H1 (cell line): ENCODE measurements at regions not wholly inside any gene's neighbourhood (a gene's known extent, or its start where the extent isn't known, plus 50 kb on each side); places are given as distances from the start of the nearest gene placed in this dataset.

Experiments used
- CTCF ChIA-PET: fragments of 300-600 bp; sonication (Branson Sonifier 250); formaldehyde crosslinking; loops from one replicate; lab custom pipeline; 2021; ENCODE audit not compliant: partially characterized antibody; lab: Charles Lee
- POLR2A ChIA-PET: fragments of 300-600 bp; sonication (Branson Sonifier 250); formaldehyde crosslinking; loops from one replicate; lab custom pipeline; 2021; ENCODE audit warnings: inconsistent platforms; ENCODE audit not compliant: partially characterized antibody; lab: Charles Lee
- DNase-seq, 2 experiments: peaks; one replicate each; pipeline versions ENCODE4 v3.0.0 to v3.0.0-alpha.2; 2010 to 2022; ENCODE audit warnings: low spot score in 2 of 2, low read depth in 1 of 2, mixed read lengths in 1 of 2
- FAIRE-seq: peaks from 2 replicates; lab custom pipeline; 2011; peaks lifted over from hg19 to GRCh38; lab: Jason Lieb, UNC
- H2AFZ ChIP-seq: 2 replicates; pipeline ENCODE4 v1.8.1; 2012; ENCODE audit warnings: low read length, inconsistent platforms
- H2AK5ac ChIP-seq: 2 replicates; pipeline ENCODE4 v1.6.1; 2013; ENCODE audit warnings: low read depth, low read length
- H2BK120ac ChIP-seq: replicated peaks from 2 replicates; pipeline ENCODE3; 2013; ENCODE audit warnings: low read depth, low read length, inconsistent platforms
- H2BK12ac ChIP-seq: 2 replicates; pipeline ENCODE4 v1.6.1; 2013; ENCODE audit warnings: low read depth, low read length
- H2BK15ac ChIP-seq: 2 replicates; pipeline ENCODE4 v1.6.1; 2013; ENCODE audit warnings: low read length
- H2BK20ac ChIP-seq: 2 replicates; pipeline ENCODE4 v1.6.1; 2013; ENCODE audit warnings: low read length
- H2BK5ac ChIP-seq: 2 replicates; pipeline ENCODE4 v1.6.1; 2013; ENCODE audit warnings: low read depth, low read length
- H3K14ac ChIP-seq: 2 replicates; pipeline ENCODE4 v1.6.1; 2013; ENCODE audit warnings: inconsistent platforms; ENCODE audit not compliant: insufficient read length
- H3K18ac ChIP-seq: 2 replicates; pipeline ENCODE4 v1.6.1; 2013; ENCODE audit warnings: low read length; ENCODE audit errors: extremely low read depth
- H3K23ac ChIP-seq: 2 replicates; pipeline ENCODE4 v1.6.1; 2013; ENCODE audit warnings: inconsistent platforms; ENCODE audit not compliant: insufficient read length
- H3K23me2 ChIP-seq: 2 replicates; pipeline ENCODE4 v1.6.1; 2013; ENCODE audit warnings: low read depth, low read length
- H3K27ac ChIP-seq: 2 replicates; pipeline ENCODE4 v1.6.1; 2011; ENCODE audit warnings: low read depth, low read length, inconsistent platforms
- H3K27me3 ChIP-seq, 4 experiments: replicated peaks in 1 of 4; 1 replicate in 1 of 4; 2 replicates in 3 of 4; pipeline versions ENCODE4 v1.6.1 to v1.8.1; 2011 to 2013; ENCODE audit warnings: low read length in 3 of 4, mild to moderate bottlenecking in 3 of 4, inconsistent platforms in 2 of 4, mixed read lengths in 2 of 4, moderate library complexity in 1 of 4; ENCODE audit not compliant: control insufficient read depth in 3 of 4, insufficient read depth in 3 of 4; ENCODE audit errors: extremely low read depth in 1 of 4
- H3K36me3 ChIP-seq, 4 experiments: 2 replicates each; pipeline versions ENCODE4 v1.6.1 to v1.8.1; 2011 to 2013; ENCODE audit warnings: mild to moderate bottlenecking in 4 of 4, low read length in 3 of 4, moderate library complexity in 2 of 4, control low read depth in 1 of 4, inconsistent platforms in 1 of 4; ENCODE audit not compliant: insufficient read depth in 4 of 4, control insufficient read depth in 2 of 4
- H3K4ac ChIP-seq: replicated peaks from 2 replicates; pipeline ENCODE3; 2013; ENCODE audit warnings: low read length, low read depth, mixed read lengths, inconsistent platforms; ENCODE audit not compliant: insufficient read length
- H3K4me1 ChIP-seq, 4 experiments: replicated peaks in 1 of 4; 1 replicate in 1 of 4; 2 replicates in 3 of 4; pipeline versions ENCODE4 v1.6.1 to v1.8.1; 2011 to 2013; ENCODE audit warnings: low read length in 3 of 4, inconsistent platforms in 2 of 4, mixed read lengths in 1 of 4; ENCODE audit not compliant: insufficient read depth in 4 of 4, control insufficient read depth in 3 of 4
- H3K4me2 ChIP-seq, 2 experiments: 2 replicates each; pipeline versions ENCODE4 v1.6.1 to v1.8.1; 2011 to 2013; ENCODE audit warnings: low read depth in 2 of 2, low read length in 2 of 2, control low read depth in 1 of 2, inconsistent platforms in 1 of 2, mild to moderate bottlenecking in 1 of 2; ENCODE audit not compliant: insufficient read depth in 1 of 2
- H3K4me3 ChIP-seq, 4 experiments: fragments of 200-600, 300-600 bp in 1 of 4; sonication (generic), shearing (Covaris generic), sonication (Bioruptor Twin) in 1 of 4; 2 replicates each; pipeline versions ENCODE4 v1.5.1 to v1.8.1; 2011 to 2016; ENCODE audit warnings: low read length in 4 of 4, low read depth in 3 of 4, control low read depth in 2 of 4, inconsistent platforms in 2 of 4, mild to moderate bottlenecking in 2 of 4, mixed read lengths in 1 of 4, moderate library complexity in 1 of 4; ENCODE audit not compliant: insufficient read depth in 2 of 4; ENCODE audit errors: extremely low read depth in 1 of 4
- H3K56ac ChIP-seq: replicated peaks from 2 replicates; pipeline ENCODE3; 2013; ENCODE audit warnings: low read depth, mild to moderate bottlenecking, mixed read lengths, low read length, inconsistent platforms; ENCODE audit not compliant: insufficient read length
- H3K79me1 ChIP-seq: 2 replicates; pipeline ENCODE4 v1.6.1; 2013; ENCODE audit warnings: low read depth, low read length, control low read depth
- H3K79me2 ChIP-seq, 2 experiments: 2 replicates each; pipeline versions ENCODE4 v1.6.1 to v1.8.1; 2012 to 2013; ENCODE audit warnings: low read length in 2 of 2, mild to moderate bottlenecking in 2 of 2, inconsistent platforms in 1 of 2; ENCODE audit not compliant: insufficient read depth in 2 of 2, control insufficient read depth in 1 of 2
- H3K9ac ChIP-seq, 4 experiments: replicated peaks in 1 of 4; 1 replicate in 1 of 4; 2 replicates in 3 of 4; pipeline versions ENCODE4 v1.6.1 to v1.8.1; 2011 to 2013; ENCODE audit warnings: low read depth in 3 of 4, low read length in 3 of 4, control low read depth in 2 of 4, mild to moderate bottlenecking in 2 of 4, moderate library complexity in 2 of 4, inconsistent platforms in 1 of 4; ENCODE audit errors: extremely low read depth in 1 of 4
- H3K9me3 ChIP-seq, 2 experiments: 2 replicates each; pipeline versions ENCODE4 v1.6.1 to v1.8.1; 2012 to 2013; ENCODE audit warnings: mild to moderate bottlenecking in 2 of 2, moderate library complexity in 2 of 2, control low read depth in 1 of 2, inconsistent platforms in 1 of 2, low read depth in 1 of 2, low read length in 1 of 2, mixed read lengths in 1 of 2; ENCODE audit not compliant: insufficient read depth in 2 of 2
- H4K20me1 ChIP-seq, 2 experiments: replicated peaks in 1 of 2; 2 replicates each; pipeline versions ENCODE3 to v1.8.1; 2011 to 2013; ENCODE audit warnings: inconsistent platforms in 2 of 2, low read length in 2 of 2, mild to moderate bottlenecking in 1 of 2; ENCODE audit not compliant: insufficient read depth in 2 of 2, control insufficient read depth in 1 of 2
- H4K5ac ChIP-seq: 2 replicates; pipeline ENCODE4 v1.6.1; 2013; ENCODE audit warnings: low read length, low read depth, mixed read lengths, inconsistent platforms; ENCODE audit not compliant: insufficient read length
- H4K8ac ChIP-seq: 2 replicates; pipeline ENCODE4 v1.8.0; 2013; ENCODE audit warnings: mild to moderate bottlenecking, moderate library complexity, low read length, inconsistent platforms; ENCODE audit not compliant: insufficient read depth; ENCODE audit errors: extremely low read depth
- H4K91ac ChIP-seq: replicated peaks from 2 replicates; pipeline ENCODE3; 2013; ENCODE audit warnings: low read length, mixed read lengths, inconsistent platforms; ENCODE audit not compliant: insufficient read length
- EGR1 ChIP-seq: IDR thresholded peaks from 2 replicates; pipeline ENCODE4 v1.6.1; 2011; ENCODE audit warnings: low read depth, low read length, borderline replicate concordance
- SAP30 ChIP-seq: fragments of 300-600 bp; sonication (generic); IDR thresholded peaks from 2 replicates; pipeline ENCODE4 v1.7.1; 2012; ENCODE audit warnings: low read length, moderate library complexity, mild to moderate bottlenecking, inconsistent platforms; ENCODE audit not compliant: insufficient read depth, insufficient replicate concordance
- SIRT6 ChIP-seq: IDR thresholded peaks from one replicate; pipeline ENCODE4 v1.7.1; 2012; ENCODE audit warnings: low read length, inconsistent platforms
- WGBS, 2 experiments: shearing (Covaris generic) in 1 of 2; methylation state at CpG; one replicate each; pipeline versions ENCODE4 v1.1.6 to v1.1.7; 2013 to 2015; ENCODE audit warnings: low lambda C conversion rate in 2 of 2, mixed read lengths in 2 of 2, inconsistent platforms in 1 of 2, low coverage in 1 of 2, missing lambda C conversion rate in 1 of 2; ENCODE audit not compliant: insufficient replicate concordance in 2 of 2, insufficient coverage in 1 of 2, insufficient read length in 1 of 2; ENCODE audit errors: extremely low coverage in 1 of 2, missing lambda C conversion rate in 1 of 2; 5-methylcytosine and 5-hydroxymethylcytosine counted together

GRCh38 chr2:67318563-67318962 lies 78.6 kb upstream of the ETAA1 start:
- H3K23me2 ChIP-seq: no peaks in the 10 kb centered on the region; the same call in 1 of the 2 replicates
- no peak overlapping the region for H2BK12ac ChIP-seq
- TF ChIP-seq EGR1: no peak
- no peak for TF ChIP-seq SAP30
- TF ChIP-seq SIRT6: no peak
- no peak overlapping the region for H2BK20ac ChIP-seq
- no peak overlapping the region for H4K8ac ChIP-seq
- H3K56ac ChIP-seq: no peak overlapping the region
- no peak overlapping the region for H2AK5ac ChIP-seq
- H2AFZ ChIP-seq: no peak overlapping the region
- DNase-seq (no peak), FAIRE-seq (no peak)
- ChIA-PET CTCF (interaction anchor here (0.6 to 2.1 kb wide), 10 partner anchors 10 to 712 kb away, joined by 3 to 8 read pairs (median 4); no protein-coding TSS in a partner anchor), POLR2A (interaction anchor here (0.6 to 3.1 kb wide), 8 partner anchors 8 to 72 kb away, joined by 3 to 15 read pairs (median 4); no protein-coding TSS in a partner anchor)
- no peak overlapping the region for H3K27ac ChIP-seq
- H4K20me1 ChIP-seq: no peaks in the 10 kb centered on the region
- no peak overlapping the region for H2BK120ac ChIP-seq
- no peak overlapping the region; a peak in 1 of 4 replicates for H3K4me2 ChIP-seq
- H3K79me1 ChIP-seq: no peaks in the 10 kb centered on the region
- H3K9me3 ChIP-seq: no peaks in the 10 kb centered on the region
- no peak overlapping the region for H4K5ac ChIP-seq
- H3K27me3 ChIP-seq: no peaks in the 10 kb centered on the region
- no peak overlapping the region for H2BK15ac ChIP-seq
- no peak overlapping the region for H3K18ac ChIP-seq
- no peak overlapping the region for H3K4ac ChIP-seq
- no peaks in the 10 kb centered on the region for H3K36me3 ChIP-seq
- H2BK5ac ChIP-seq: no peak overlapping the region
- H3K14ac ChIP-seq: no peak overlapping the region
- H3K4me1 ChIP-seq: peaks cover 0 to 6% (median 4%) of the 10 kb centered on the region in 4 experiments; a peak in 5 of 7 replicates
- no peak overlapping the region for H3K23ac ChIP-seq
- H4K91ac ChIP-seq: no peak overlapping the region
- H3K9ac ChIP-seq: no peak overlapping the region
- WGBS, 2 experiments: 81% methylated on average over 3 of the region's 3 CpGs; no CpG with 5 or more reads in 1 of the 2 experiments
- H3K4me3 ChIP-seq: no peak overlapping the region
- H3K79me2 ChIP-seq: no peaks in the 10 kb centered on the region
